ENCODE measurements at regions not wholly inside any gene's neighbourhood (a gene's known extent, or its start where the extent isn't known, plus 50 kb on each side); places are given as distances from the start of the nearest gene placed in this dataset.

- no peak for TF ChIP-seq CTCF (IDR thresholded peaks at IDR 0.05)
- no peak for TF ChIP-seq POLR2AphosphoS5 (IDR thresholded peaks at IDR 0.05)
- no peak for TF ChIP-seq POLR2A (IDR thresholded peaks at IDR 0.05)
Observed at GRCh38 chr4:112944006-112944405, 105.4 kb upstream of the ANK2 start.

All from prostate gland (tissue), 2 donors.